Fibroblast of mammary gland (primary cell): ENCODE measurements at regions not wholly inside any gene's neighbourhood (a gene's known extent, or its start where the extent isn't known, plus 50 kb on each side); places are given as distances from the start of the nearest gene placed in this dataset.
A peak's percentile ranks its signal among the peaks of the same experiment; 100 is the strongest.
"Not testable (repeated sequence)": the region's sequence is repeated elsewhere in the genome, so short reads cannot be mapped to it uniquely, and the experiment has no call there.

Experiments used
- DNase-seq: peaks from one replicate; pipeline ENCODE4 v3.0.0-alpha.2; 2010; ENCODE audit warnings: low read depth
- H3K4me3 ChIP-seq: 2 replicates; pipeline ENCODE4 v1.5.1; 2011; ENCODE audit warnings: low read depth, mild to moderate bottlenecking, low read length, moderate library complexity; ENCODE audit not compliant: control insufficient read depth
- TF ChIP-seq, protein P1 (sequence below): conservative IDR thresholded peaks from 2 replicates; pipeline ENCODE4 v1.5.1; 2011; ENCODE audit warnings: low read depth, low read length, inconsistent platforms; ENCODE audit not compliant: control insufficient read depth, insufficient read depth

DNA sequence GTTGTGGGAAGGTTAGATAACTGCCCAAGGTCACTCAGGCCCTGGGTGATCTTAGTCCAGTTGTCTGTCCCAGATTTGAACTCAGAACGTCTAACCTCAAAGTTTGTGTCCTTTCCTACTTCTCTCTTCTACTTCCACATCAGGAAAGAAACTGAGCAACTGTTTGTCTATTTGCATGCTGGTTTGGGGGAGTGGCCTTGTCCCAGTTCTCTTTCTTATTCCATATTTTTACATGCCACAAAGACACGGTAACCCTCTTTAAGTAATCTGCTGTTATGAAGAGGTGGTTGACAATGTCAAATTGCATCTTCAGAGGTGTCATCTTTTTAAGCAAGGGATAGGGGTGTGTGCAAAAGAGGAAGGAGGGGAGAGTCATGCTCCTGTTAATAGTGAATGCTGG lies 432.5 kb downstream of the HS3ST3B1 start:
- TF ChIP-seq, protein P1, sequence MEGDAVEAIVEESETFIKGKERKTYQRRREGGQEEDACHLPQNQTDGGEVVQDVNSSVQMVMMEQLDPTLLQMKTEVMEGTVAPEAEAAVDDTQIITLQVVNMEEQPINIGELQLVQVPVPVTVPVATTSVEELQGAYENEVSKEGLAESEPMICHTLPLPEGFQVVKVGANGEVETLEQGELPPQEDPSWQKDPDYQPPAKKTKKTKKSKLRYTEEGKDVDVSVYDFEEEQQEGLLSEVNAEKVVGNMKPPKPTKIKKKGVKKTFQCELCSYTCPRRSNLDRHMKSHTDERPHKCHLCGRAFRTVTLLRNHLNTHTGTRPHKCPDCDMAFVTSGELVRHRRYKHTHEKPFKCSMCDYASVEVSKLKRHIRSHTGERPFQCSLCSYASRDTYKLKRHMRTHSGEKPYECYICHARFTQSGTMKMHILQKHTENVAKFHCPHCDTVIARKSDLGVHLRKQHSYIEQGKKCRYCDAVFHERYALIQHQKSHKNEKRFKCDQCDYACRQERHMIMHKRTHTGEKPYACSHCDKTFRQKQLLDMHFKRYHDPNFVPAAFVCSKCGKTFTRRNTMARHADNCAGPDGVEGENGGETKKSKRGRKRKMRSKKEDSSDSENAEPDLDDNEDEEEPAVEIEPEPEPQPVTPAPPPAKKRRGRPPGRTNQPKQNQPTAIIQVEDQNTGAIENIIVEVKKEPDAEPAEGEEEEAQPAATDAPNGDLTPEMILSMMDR = no peak
- no peak for DNase-seq
- no peak overlapping the region for H3K4me3 ChIP-seq

- H3K4me3 ChIP-seq = no peak overlapping the region
- DNase-seq = no peak
- TF ChIP-seq, protein P1 = no peak
These were observed 431.3 kb downstream of the HS3ST3B1 start for GRCh38 chr17:14732211-14732610.

DNA sequence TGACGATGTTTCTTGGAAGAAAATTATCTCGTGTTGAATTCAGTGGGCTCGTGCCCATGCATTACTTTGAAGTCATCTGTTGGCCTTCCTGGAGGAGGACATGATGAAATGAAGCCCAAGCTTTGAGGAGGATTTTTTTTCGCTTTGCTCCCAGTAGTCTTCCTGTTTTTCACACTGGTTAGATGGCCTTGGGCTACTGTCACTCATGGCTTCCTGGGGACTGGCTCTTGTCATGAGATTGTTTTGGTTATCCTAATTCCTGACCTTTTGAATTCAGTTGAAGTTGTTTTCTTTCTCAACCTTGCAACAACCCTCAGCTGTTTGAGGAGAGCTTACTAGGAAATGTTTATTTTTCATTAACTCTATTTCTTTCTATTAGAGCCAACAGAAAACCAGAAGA lies 430.7 kb downstream of the HS3ST3B1 start:
- TF ChIP-seq, protein P1 = no peak
- H3K4me3 ChIP-seq = no peak overlapping the region
- no peak for DNase-seq

DNA sequence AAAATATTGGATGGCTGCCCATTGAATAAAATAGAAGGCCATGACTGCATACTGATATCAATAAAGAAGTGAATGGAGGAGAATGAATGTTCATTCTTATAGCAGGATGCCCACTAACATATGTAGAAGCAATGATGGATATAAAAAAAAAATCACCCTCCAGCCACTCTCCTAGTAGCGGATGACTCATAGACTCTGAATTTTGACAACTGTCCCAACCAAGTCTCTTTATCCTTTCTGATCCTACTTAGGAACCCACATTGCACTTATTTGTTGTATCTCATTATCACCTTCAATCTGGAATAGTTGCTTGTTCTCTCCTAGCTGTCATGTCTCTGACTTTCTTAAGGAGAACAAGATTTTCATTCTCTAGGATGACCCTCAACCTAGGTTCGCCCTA lies 429.9 kb downstream of the HS3ST3B1 start:
- H3K4me3 ChIP-seq = no peak overlapping the region
- TF ChIP-seq, protein P1 = no peak
- peak; percentile 22 for DNase-seq

- TF ChIP-seq, protein P1 = no peak
- DNase-seq = no peak
- no peak overlapping the region for H3K4me3 ChIP-seq
These were observed 424.8 kb downstream of the HS3ST3B1 start for GRCh38 chr17:14725729-14726128.

- TF ChIP-seq, protein P1 = no peak
- no peak for DNase-seq
- H3K4me3 ChIP-seq = no peak overlapping the region
These were observed 423.9 kb downstream of the HS3ST3B1 start for GRCh38 chr17:14724770-14725169.

GRCh38 chr17:14723349-14723748 lies 422.5 kb downstream of the HS3ST3B1 start:
- DNase-seq, H3K4me3 ChIP-seq: not testable (repeated sequence)
